HG02678 (cell line): ENCODE measurements at regions not wholly inside any gene's neighbourhood (a gene's known extent, or its start where the extent isn't known, plus 50 kb on each side); places are given as distances from the start of the nearest gene placed in this dataset.

Experiments
- ATAC-seq: cut with Tn5 transposase; IDR thresholded peaks from one replicate; pipeline ENCODE4 v1.9.1; 2021; ENCODE audit warnings: mild to moderate bottlenecking, moderate library complexity; ENCODE audit not compliant: unreplicated experiment

DNA sequence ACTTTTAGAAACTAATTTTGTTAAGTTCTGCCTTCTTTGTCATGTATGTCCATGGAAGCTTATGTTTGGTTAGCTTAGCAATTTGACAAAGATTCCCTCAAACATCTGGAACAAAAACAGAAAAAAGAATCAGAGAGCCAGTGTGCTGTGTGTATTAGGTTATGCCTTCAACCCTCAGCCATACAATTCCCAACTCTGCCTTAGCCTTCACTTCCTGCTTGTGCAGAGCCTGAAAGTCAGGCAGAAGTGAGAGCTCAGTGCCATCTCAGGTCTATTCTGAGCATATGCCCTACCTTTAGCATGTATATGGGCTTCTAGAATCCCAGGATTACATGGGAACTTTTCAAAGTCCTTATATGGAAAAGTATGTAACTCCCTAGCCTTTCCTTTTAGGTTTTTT, 58.2 kb upstream of the STOX2 start:
- no peak for ATAC-seq

DNA sequence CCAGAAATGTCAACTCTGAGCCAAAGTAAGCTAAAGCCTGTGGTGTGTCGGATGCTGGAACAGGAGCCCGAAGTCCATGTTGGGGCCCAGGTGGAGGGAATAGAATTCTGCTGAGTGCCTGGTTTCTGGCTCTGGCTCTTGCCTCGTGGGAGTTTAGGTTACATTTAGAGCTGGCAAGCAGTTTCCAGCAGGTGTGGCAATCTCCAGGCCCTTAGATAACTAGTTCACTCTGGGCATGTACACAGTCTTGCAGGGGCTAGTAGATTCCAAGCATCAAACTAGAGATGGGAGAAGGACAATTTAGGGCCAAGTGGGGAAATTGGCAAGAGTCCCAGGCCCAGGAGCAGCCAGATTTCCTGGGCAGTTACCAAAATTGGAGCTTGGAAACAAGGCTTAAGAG, 56.3 kb upstream of the STOX2 start:
- no peak for ATAC-seq

DNA sequence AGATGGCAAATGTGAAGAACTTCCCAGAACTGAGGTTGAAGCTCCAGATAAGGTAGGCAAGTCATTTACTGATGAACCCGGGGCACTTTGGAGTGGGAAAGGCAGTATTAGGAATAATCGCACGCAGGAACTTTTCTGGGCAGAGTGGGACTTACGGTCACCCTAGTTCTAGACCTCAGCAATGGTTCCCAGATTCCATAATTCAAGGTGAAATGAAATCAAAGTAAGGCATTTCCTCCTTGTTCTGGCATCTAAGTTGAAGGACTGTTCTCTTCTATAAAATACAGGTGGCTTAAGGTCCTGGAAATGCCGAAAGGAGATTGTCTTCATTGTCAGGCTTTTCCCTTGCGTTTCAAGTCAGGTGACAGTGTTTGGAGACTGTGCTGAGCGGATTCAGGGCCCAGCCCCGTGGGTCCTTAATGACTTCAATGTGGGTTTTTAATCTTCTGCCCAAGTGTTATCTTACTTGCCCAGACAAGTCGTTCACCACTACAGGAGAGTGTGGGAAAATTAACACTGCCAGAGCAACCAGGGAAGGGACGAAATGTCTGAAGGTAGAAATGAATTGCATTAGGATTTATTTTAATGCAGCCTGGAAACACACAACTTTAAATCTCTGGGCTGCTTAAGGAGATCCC, 52.1 kb upstream of the STOX2 start:
- no peak for ATAC-seq

DNA sequence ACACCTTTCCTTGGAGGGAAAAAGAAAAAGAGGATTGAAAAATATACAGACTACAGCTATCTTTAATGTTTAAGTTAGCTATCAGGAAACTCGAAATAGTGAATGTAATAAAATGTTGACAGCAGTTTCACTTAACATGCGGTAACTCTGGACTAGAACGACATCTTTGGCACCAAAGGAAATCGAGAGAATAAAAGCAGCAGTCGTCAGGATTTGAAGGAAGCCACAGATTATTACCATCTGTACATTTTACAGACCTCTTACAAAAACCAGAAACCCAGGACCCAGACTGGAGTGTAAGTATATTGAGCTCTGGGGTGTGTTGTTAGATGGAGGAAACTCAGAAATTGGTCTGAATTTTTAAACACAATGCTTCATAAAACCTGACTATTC, 51.6 kb upstream of the STOX2 start:
- no peak for ATAC-seq
